ENCODE measurements at regions not wholly inside any gene's neighbourhood (a gene's known extent, or its start where the extent isn't known, plus 50 kb on each side); places are given as distances from the start of the nearest gene placed in this dataset.

GRCh38 chr1:229097356-229097755 is 173.6 kb upstream of the RAB4A start:
- no peak for TF ChIP-seq CTCF (IDR thresholded peaks at IDR 0.05)
- TF ChIP-seq POLR2AphosphoS5 (IDR thresholded peaks at IDR 0.05), result no peak
